Sigmoid colon (tissue), 4 donors: ENCODE measurements at regions not wholly inside any gene's neighbourhood (a gene's known extent, or its start where the extent isn't known, plus 50 kb on each side); places are given as distances from the start of the nearest gene placed in this dataset.

Experiments
- CTCF ChIP-seq, 4 experiments: fragments of 450-650 bp in 3 of 4; fragments of 200-600 bp in 1 of 4; IDR thresholded peaks; one replicate each; pipeline ENCODE4 v1.5.1; 2016 to 2019; ENCODE audit warnings: antibody characterized with exemption in 4 of 4, mild to moderate bottlenecking in 3 of 4, moderate library complexity in 2 of 4
- EP300 ChIP-seq, 4 donors: sonication (generic); formaldehyde crosslinking; IDR thresholded peaks; one replicate each; pipeline ENCODE4 v1.6.1; 2017; ENCODE audit warnings: antibody characterized with exemption in 4 of 4
- POLR2AphosphoS5 ChIP-seq, 4 donors: sonication (generic); formaldehyde crosslinking; IDR thresholded peaks; one replicate each; pipeline ENCODE4 v1.6.1; 2017; ENCODE audit warnings: antibody characterized with exemption in 4 of 4

GRCh38 chr1:24996456-24996855 lies 66.4 kb upstream of the RUNX3 start:
- TF ChIP-seq CTCF (IDR thresholded peaks at IDR 0.05) (no peak), POLR2AphosphoS5 (IDR thresholded peaks at IDR 0.05) (no peak), EP300 (IDR thresholded peaks at IDR 0.05) (no peak)
